WTC11 (cell line): ENCODE measurements at regions not wholly inside any gene's neighbourhood (a gene's known extent, or its start where the extent isn't known, plus 50 kb on each side); places are given as distances from the start of the nearest gene placed in this dataset.

ENCODE experiments used
- ATAC-seq: fragments of 200-7000 bp; cut with Tn5 transposase; 2 replicates; pipeline ENCODE4 v1.10.0; 2021; ENCODE audit warnings: mild to moderate bottlenecking, moderate library complexity
- CTCF ChIA-PET: fragments of 300-600 bp; sonication (Branson Sonifier 250); formaldehyde crosslinking; loops from one replicate; lab custom pipeline; 2021; ENCODE audit warnings: antibody characterized with exemption; lab: Charles Lee
- POLR2A ChIA-PET: fragments of 350-600 bp; sonication (Branson Sonifier 250); formaldehyde crosslinking; loops from one replicate; lab custom pipeline; 2021; ENCODE audit warnings: antibody characterized with exemption; lab: Charles Lee
- DNase-seq: peaks from one replicate; pipeline ENCODE4 v3.0.0; 2021; ENCODE audit warnings: low spot score
- H3K27ac Mint-ChIP-seq: 2 replicates; pipeline ENCODE4 v1.8.0; 2021; ENCODE audit warnings: mixed read lengths
- H3K27me3 Mint-ChIP-seq: 2 replicates; pipeline ENCODE4 v1.8.0; 2021; ENCODE audit warnings: low read depth, mild to moderate bottlenecking, moderate library complexity, mixed read lengths
- H3K36me3 Mint-ChIP-seq: 2 replicates; pipeline ENCODE4 v1.8.0; 2021; ENCODE audit warnings: mixed read lengths
- H3K4me1 Mint-ChIP-seq: 2 replicates; pipeline ENCODE4 v1.8.0; 2022; ENCODE audit warnings: mixed read lengths
- H3K4me3 Mint-ChIP-seq: 2 replicates; pipeline ENCODE4 v1.8.0; 2021; ENCODE audit warnings: mild to moderate bottlenecking, moderate library complexity, mixed read lengths
- H3K9me3 Mint-ChIP-seq: 2 replicates; pipeline ENCODE4 v1.8.0; 2021; ENCODE audit warnings: mixed read lengths
- ATF3 ChIP-seq: sonication (generic); formaldehyde crosslinking; conservative IDR thresholded peaks from 2 replicates; pipeline ENCODE4 v1.8.1; 2022; ENCODE audit warnings: mild to moderate bottlenecking, missing genetic modification reagents
- CBFB ChIP-seq: sonication (generic); formaldehyde crosslinking; IDR thresholded peaks from 2 replicates; pipeline ENCODE4 v1.8.1; 2022; ENCODE audit warnings: mild to moderate bottlenecking, low read depth, missing genetic modification reagents
- FOXJ3 ChIP-seq: sonication (generic); formaldehyde crosslinking; IDR thresholded peaks from 2 replicates; pipeline ENCODE4 v1.9.0; 2021; ENCODE audit warnings: missing genetic modification reagents, mild to moderate bottlenecking, borderline replicate concordance
- FOXP1 ChIP-seq: sonication (generic); formaldehyde crosslinking; IDR thresholded peaks from 2 replicates; pipeline ENCODE4 v1.8.0; 2022; ENCODE audit warnings: missing genetic modification reagents, mild to moderate bottlenecking, moderate library complexity, borderline replicate concordance
- GTF2I ChIP-seq: fragments of 250-450 bp; sonication (Bioruptor Pico); conservative IDR thresholded peaks from 2 replicates; pipeline ENCODE4 v1.4.0; 2021; ENCODE audit warnings: mild to moderate bottlenecking
- IRF2 ChIP-seq: sonication (generic); formaldehyde crosslinking; IDR thresholded peaks from 2 replicates; pipeline ENCODE4 v1.8.0; 2022; ENCODE audit warnings: low read depth, missing genetic modification reagents, borderline replicate concordance
- JAZF1 ChIP-seq: fragments of 250-450 bp; sonication (Bioruptor Pico); IDR thresholded peaks from 2 replicates; pipeline ENCODE4 v1.9.0; 2021; ENCODE audit warnings: moderate library complexity, mild to moderate bottlenecking, inconsistent platforms
- JUN ChIP-seq: sonication (generic); formaldehyde crosslinking; IDR thresholded peaks from 2 replicates; pipeline ENCODE4 v1.8.0; 2023; ENCODE audit warnings: mild to moderate bottlenecking, missing genetic modification reagents
- NFYB ChIP-seq: sonication (generic); formaldehyde crosslinking; conservative IDR thresholded peaks from 2 replicates; pipeline ENCODE4 v1.8.0; 2022; ENCODE audit warnings: low read depth, missing genetic modification reagents
- PRDM15 ChIP-seq: sonication (generic); formaldehyde crosslinking; IDR thresholded peaks from 2 replicates; pipeline ENCODE4 v1.8.0; 2022; ENCODE audit warnings: missing genetic modification reagents
- SMAD3 ChIP-seq: sonication (generic); formaldehyde crosslinking; IDR thresholded peaks from 2 replicates; pipeline ENCODE4 v1.8.0; 2022; ENCODE audit warnings: missing genetic modification reagents, mild to moderate bottlenecking, borderline replicate concordance
- TEAD1 ChIP-seq: sonication (generic); formaldehyde crosslinking; IDR thresholded peaks from 2 replicates; pipeline ENCODE4 v1.8.0; 2022; ENCODE audit warnings: mild to moderate bottlenecking, missing genetic modification reagents
- ZNF263 ChIP-seq: sonication (generic); formaldehyde crosslinking; IDR thresholded peaks from 2 replicates; pipeline ENCODE4 v1.8.1; 2022; ENCODE audit warnings: low read depth, mild to moderate bottlenecking, moderate library complexity, missing genetic modification reagents
- ZNF416 ChIP-seq: fragments of 250-450 bp; sonication (Bioruptor Pico); IDR thresholded peaks from 2 replicates; pipeline ENCODE4 v1.9.0; 2021; ENCODE audit warnings: mild to moderate bottlenecking, inconsistent platforms
- ZNF423 ChIP-seq: fragments of 250-450 bp; sonication (Bioruptor Pico); IDR thresholded peaks from 2 replicates; pipeline ENCODE4 v2.1.2; 2022; ENCODE audit warnings: mild to moderate bottlenecking, moderate library complexity
- TF ChIP-seq, protein P1 (sequence below): sonication (generic); formaldehyde crosslinking; conservative IDR thresholded peaks from 2 replicates; pipeline ENCODE4 v1.8.1; 2023; ENCODE audit warnings: mild to moderate bottlenecking, low read depth, missing genetic modification reagents, moderate library complexity
- TF ChIP-seq, protein P2 (sequence below): fragments of 250-450 bp; sonication (Bioruptor Pico); IDR thresholded peaks from 2 replicates; pipeline ENCODE4 v1.9.0; 2021; ENCODE audit warnings: mild to moderate bottlenecking
- TF ChIP-seq, protein P3 (sequence below): fragments of 250-450 bp; sonication (Bioruptor Pico); IDR thresholded peaks from 2 replicates; pipeline ENCODE4 v1.9.0; 2021; ENCODE audit warnings: moderate library complexity, mild to moderate bottlenecking, inconsistent platforms, borderline replicate concordance

- Mint-ChIP-seq H3K4me3 (no peak overlapping the region), H3K27ac (no peak overlapping the region), H3K36me3 (no peaks in the 10 kb centered on the region), H3K27me3 (peaks cover 6% of the 10 kb centered on the region), H3K4me1 (peaks cover 22% of the 10 kb centered on the region), H3K9me3 (no peaks in the 10 kb centered on the region)
- CTCF ChIA-PET = interaction anchor here (1.1 to 1.8 kb wide), 2 partner anchors 10 to 233 kb away, joined by 5 to 6 read pairs; no protein-coding TSS in a partner anchor
- TF ChIP-seq PRDM15 (CRISPR knock-in tag) = peak; percentile 38; the same call in 1 of the 2 replicates
- no peak for TF ChIP-seq FOXJ3 (CRISPR knock-in tag)
- POLR2A ChIA-PET = interaction anchor here (0.6 kb wide), 1 partner anchor 43 kb away, joined by 3 read pairs; no protein-coding TSS in a partner anchor
- ATAC-seq (no peak), DNase-seq (no peak)
These were observed 74.2 kb upstream of the KLF7 start for GRCh38 chr2:207239754-207240494.

GRCh38 chr2:207240649-207241048, 74.9 kb upstream of the KLF7 start:
- H3K4me3 Mint-ChIP-seq = no peak overlapping the region
- H3K36me3 Mint-ChIP-seq = no peaks in the 10 kb centered on the region
- no peaks in the 10 kb centered on the region for H3K9me3 Mint-ChIP-seq
- TF ChIP-seq TEAD1 (CRISPR knock-in tag) (no peak), JAZF1 (CRISPR knock-in tag) (no peak), ATF3 (CRISPR knock-in tag) (no peak), SMAD3 (CRISPR knock-in tag) (no peak), ZNF263 (CRISPR knock-in tag) (no peak), ZNF416 (CRISPR knock-in tag) (no peak), ZNF423 (CRISPR knock-in tag) (no peak), NFYB (CRISPR knock-in tag) (no peak), IRF2 (no peak), FOXP1 (no peak), GTF2I (CRISPR knock-in tag) (no peak), JUN (CRISPR knock-in tag) (no peak), CBFB (CRISPR knock-in tag) (no peak), FOXJ3 (CRISPR knock-in tag) (no peak)
- TF ChIP-seq, protein P1, sequence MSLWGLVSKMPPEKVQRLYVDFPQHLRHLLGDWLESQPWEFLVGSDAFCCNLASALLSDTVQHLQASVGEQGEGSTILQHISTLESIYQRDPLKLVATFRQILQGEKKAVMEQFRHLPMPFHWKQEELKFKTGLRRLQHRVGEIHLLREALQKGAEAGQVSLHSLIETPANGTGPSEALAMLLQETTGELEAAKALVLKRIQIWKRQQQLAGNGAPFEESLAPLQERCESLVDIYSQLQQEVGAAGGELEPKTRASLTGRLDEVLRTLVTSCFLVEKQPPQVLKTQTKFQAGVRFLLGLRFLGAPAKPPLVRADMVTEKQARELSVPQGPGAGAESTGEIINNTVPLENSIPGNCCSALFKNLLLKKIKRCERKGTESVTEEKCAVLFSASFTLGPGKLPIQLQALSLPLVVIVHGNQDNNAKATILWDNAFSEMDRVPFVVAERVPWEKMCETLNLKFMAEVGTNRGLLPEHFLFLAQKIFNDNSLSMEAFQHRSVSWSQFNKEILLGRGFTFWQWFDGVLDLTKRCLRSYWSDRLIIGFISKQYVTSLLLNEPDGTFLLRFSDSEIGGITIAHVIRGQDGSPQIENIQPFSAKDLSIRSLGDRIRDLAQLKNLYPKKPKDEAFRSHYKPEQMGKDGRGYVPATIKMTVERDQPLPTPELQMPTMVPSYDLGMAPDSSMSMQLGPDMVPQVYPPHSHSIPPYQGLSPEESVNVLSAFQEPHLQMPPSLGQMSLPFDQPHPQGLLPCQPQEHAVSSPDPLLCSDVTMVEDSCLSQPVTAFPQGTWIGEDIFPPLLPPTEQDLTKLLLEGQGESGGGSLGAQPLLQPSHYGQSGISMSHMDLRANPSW = no peak
- TF ChIP-seq, protein P2, sequence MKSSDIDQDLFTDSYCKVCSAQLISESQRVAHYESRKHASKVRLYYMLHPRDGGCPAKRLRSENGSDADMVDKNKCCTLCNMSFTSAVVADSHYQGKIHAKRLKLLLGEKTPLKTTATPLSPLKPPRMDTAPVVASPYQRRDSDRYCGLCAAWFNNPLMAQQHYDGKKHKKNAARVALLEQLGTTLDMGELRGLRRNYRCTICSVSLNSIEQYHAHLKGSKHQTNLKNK (CRISPR knock-in tag) = no peak
- TF ChIP-seq, protein P3, sequence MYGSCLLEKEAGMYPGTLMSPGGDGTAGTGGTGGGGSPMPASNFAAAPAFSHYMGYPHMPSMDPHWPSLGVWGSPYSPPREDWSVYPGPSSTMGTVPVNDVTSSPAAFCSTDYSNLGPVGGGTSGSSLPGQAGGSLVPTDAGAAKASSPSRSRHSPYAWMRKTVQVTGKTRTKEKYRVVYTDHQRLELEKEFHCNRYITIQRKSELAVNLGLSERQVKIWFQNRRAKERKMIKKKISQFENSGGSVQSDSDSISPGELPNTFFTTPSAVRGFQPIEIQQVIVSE (CRISPR knock-in tag) = no peak
- TF ChIP-seq, all 79 proteins: peak for 0
- CTCF ChIA-PET = interaction anchor here (1.1 to 1.8 kb wide), 2 partner anchors 10 to 232 kb away, joined by 5 to 6 read pairs; no protein-coding TSS in a partner anchor
- peaks cover 6% of the 10 kb centered on the region for H3K27me3 Mint-ChIP-seq
- POLR2A ChIA-PET = no interaction called here
- H3K27ac Mint-ChIP-seq = no peak overlapping the region
- DNase-seq (no peak), ATAC-seq (no peak)
- peaks cover 29% of the 10 kb centered on the region for H3K4me1 Mint-ChIP-seq
